AG04450 (cell line): ENCODE measurements at regions not wholly inside any gene's neighbourhood (a gene's known extent, or its start where the extent isn't known, plus 50 kb on each side); places are given as distances from the start of the nearest gene placed in this dataset.
"Not testable (repeated sequence)": the region's sequence is repeated elsewhere in the genome, so short reads cannot be mapped to it uniquely, and the experiment has no call there.

Experiments
- CTCF ChIA-PET: fragments of 300-600, 350-600 bp; formaldehyde crosslinking; extraction: SDS; loops from one replicate; lab custom pipeline; 2022; ENCODE audit warnings: antibody characterized with exemption, inconsistent platforms; lab: Charles Lee
- POLR2A ChIA-PET: fragments of 350-600 bp; formaldehyde crosslinking; extraction: SDS; loops from one replicate; lab custom pipeline; 2021; ENCODE audit warnings: antibody characterized with exemption, inconsistent platforms; lab: Yijun Ruan, JAX
- DNase-seq: peaks from one replicate; pipeline ENCODE4 v3.0.0-alpha.2; 2011; ENCODE audit warnings: low read depth, low spot score
- H3K27ac ChIP-seq: one replicate; pipeline ENCODE4 v1.5.1; 2012; ENCODE audit warnings: low read depth, low read length, control low read depth
- H3K27me3 ChIP-seq: one replicate; pipeline ENCODE4 v1.6.0; 2012; ENCODE audit warnings: low read length; ENCODE audit not compliant: control insufficient read depth, insufficient read depth
- H3K4me3 ChIP-seq: 2 replicates; pipeline ENCODE4 v1.5.1; 2011; ENCODE audit warnings: mild to moderate bottlenecking, low read depth, low read length, control low read depth
- H3K9me3 ChIP-seq: 2 replicates; pipeline ENCODE4 v1.5.1; 2012; ENCODE audit warnings: low read length; ENCODE audit not compliant: control insufficient read depth, insufficient read depth
- CTCF ChIP-seq: IDR thresholded peaks from 2 replicates; pipeline ENCODE4 v1.5.1; 2011; ENCODE audit warnings: low read depth, low read length, control low read depth, inconsistent platforms

GRCh38 chr12:47437570-47437969 lies 268.3 kb downstream of the RPAP3 start:
- H3K27me3 ChIP-seq: no peaks in the 10 kb centered on the region
- TF ChIP-seq CTCF: no peak
- CTCF ChIA-PET: no interaction called here
- no peak for DNase-seq
- no peak overlapping the region for H3K27ac ChIP-seq
- POLR2A ChIA-PET: no interaction called here
- no peak overlapping the region for H3K4me3 ChIP-seq
- no peaks in the 10 kb centered on the region for H3K9me3 ChIP-seq

- H3K27me3 ChIP-seq: no peaks in the 10 kb centered on the region
- no peak overlapping the region for H3K4me3 ChIP-seq
- DNase-seq: no peak
- ChIA-PET POLR2A (no interaction called here), CTCF (no interaction called here)
- no peak for TF ChIP-seq CTCF
- no peak overlapping the region for H3K27ac ChIP-seq
- H3K9me3 ChIP-seq: no peaks in the 10 kb centered on the region
Measured at GRCh38 chr12:47433876-47434275, 272.0 kb downstream of the RPAP3 start.

GRCh38 chr12:47426678-47427309 lies 279.0 kb downstream of the RPAP3 start:
- POLR2A ChIA-PET, DNase-seq, H3K9me3 ChIP-seq, CTCF ChIA-PET, H3K27ac ChIP-seq, H3K27me3 ChIP-seq, H3K4me3 ChIP-seq: not testable (repeated sequence)

- DNase-seq: no peak
- POLR2A ChIA-PET: no interaction called here
- no peaks in the 10 kb centered on the region for H3K27me3 ChIP-seq
- H3K9me3 ChIP-seq: no peaks in the 10 kb centered on the region
- H3K4me3 ChIP-seq: no peak overlapping the region
- no peak for TF ChIP-seq CTCF
- H3K27ac ChIP-seq: no peak overlapping the region
- CTCF ChIA-PET: interaction anchor here (1.1 kb wide), 1 partner anchor 343 kb away, joined by 3 read pairs; the partner anchor contains the start of genes AMIGO2 and PCED1B
Measured at GRCh38 chr12:47422611-47423010, 283.2 kb downstream of the RPAP3 start.

GRCh38 chr12:47419497-47419896 lies 286.3 kb downstream of the RPAP3 start:
- no peak for DNase-seq

More at GRCh38 chr12:47419497-47419896, 286.3 kb downstream of the RPAP3 start:
- Histone ChIP-seq H3K9me3 (no peaks in the 10 kb centered on the region), H3K27ac (no peak overlapping the region), H3K27me3 (no peaks in the 10 kb centered on the region), H3K4me3 (no peak overlapping the region)
- ChIA-PET POLR2A (no interaction called here), CTCF (interaction anchor here (0.6 to 0.9 kb wide), 2 partner anchors 22 to 1294 kb away, joined by 3 to 4 read pairs; no protein-coding TSS in a partner anchor)
- TF ChIP-seq CTCF: no peak
